HG02642 (cell line): ENCODE measurements at regions not wholly inside any gene's neighbourhood (a gene's known extent, or its start where the extent isn't known, plus 50 kb on each side); places are given as distances from the start of the nearest gene placed in this dataset.

Source experiments
- ATAC-seq: cut with Tn5 transposase; IDR thresholded peaks from one replicate; pipeline ENCODE4 v1.9.1; 2021; ENCODE audit warnings: mild to moderate bottlenecking; ENCODE audit not compliant: unreplicated experiment, poor library complexity

- ATAC-seq = no peak
These were observed 832.0 kb downstream of the TLR4 start for GRCh38 chr9:118536153-118536552.

GRCh38 chr9:118538959-118539358, 830.3 kb downstream of the BRINP1 start:
- ATAC-seq = no peak

DNA sequence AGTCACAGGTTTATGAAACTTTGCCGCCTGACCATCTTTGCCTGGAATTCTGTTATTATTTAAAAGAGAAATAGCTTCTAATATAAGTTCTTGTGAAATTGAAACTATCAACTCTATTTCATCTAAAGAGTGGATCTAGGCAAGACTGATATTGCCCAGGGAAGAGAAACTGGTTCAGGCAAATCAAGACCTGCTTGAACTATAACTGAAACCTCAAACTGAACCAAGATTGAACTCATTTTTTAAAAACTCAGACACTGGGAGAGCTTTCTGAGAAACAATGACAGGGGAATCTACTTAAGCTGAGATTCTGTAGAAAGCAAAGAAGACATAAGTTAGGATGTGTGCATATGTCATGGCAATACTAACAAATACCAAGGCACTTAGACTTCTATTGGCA, 815.8 kb downstream of the BRINP1 start:
- ATAC-seq = no peak

GRCh38 chr9:118554987-118555386, 814.2 kb downstream of the BRINP1 start:
- no peak for ATAC-seq

DNA sequence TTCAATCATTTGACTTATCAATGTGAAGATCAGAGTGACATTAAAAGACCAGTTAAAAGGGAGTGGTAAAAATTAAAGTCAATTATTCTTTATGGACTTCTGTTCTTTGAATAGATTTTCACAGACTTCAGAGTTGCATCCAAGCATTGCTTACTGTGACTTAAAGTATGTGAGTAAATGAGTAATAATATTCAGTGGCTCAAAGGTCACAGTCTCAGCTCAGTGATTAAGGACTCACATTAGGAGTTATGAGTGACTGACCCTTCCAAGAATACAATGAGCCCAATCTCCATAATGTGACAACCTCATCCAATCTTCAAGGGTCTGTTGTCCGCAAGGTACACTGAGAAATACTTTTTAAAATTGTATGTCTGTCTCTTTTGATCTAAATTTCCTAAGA, 811.2 kb downstream of the BRINP1 start:
- no peak for ATAC-seq

GRCh38 chr9:118558891-118559290, 810.3 kb downstream of the BRINP1 start:
- ATAC-seq = no peak

DNA sequence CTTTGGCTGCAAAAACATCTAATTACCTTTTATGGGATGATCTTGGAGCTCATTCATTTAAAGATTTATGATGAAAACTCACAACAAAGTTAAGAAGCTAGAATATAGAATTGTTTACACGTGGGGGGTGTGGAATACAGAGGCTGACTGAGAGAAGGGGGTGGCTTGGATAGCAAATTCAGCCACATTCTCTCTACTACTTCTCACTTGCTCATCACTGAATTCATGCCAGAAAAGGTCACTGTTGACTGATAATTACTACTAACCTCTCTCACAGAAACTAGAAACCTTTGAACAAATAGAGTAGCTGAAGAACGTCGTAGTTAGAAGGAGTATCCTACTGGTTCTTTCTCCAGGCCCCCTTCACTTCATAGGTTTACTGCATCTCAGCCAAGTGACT, 808.2 kb downstream of the BRINP1 start:
- no peak for ATAC-seq

DNA sequence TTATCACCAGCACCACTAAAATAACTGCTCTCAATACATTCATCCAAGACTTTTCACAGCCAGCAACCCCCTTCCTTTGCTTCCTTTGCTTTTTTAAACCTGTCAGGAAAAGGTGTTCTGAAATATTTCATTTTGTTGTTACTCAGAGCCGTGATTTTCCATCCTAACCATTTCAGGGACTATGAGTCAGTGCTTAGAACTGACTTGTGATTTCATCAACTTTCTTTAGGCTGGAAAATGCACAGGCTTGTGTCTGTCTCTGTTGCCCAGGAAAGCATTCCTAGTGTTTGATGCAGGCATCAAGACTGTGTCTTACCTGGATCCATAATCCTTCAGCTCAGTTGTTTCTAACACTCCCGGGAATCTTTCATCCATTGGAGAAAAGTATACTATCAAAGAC, 805.6 kb downstream of the BRINP1 start:
- no peak for ATAC-seq

GRCh38 chr9:118567861-118568260, 801.4 kb downstream of the BRINP1 start:
- ATAC-seq = no peak

DNA sequence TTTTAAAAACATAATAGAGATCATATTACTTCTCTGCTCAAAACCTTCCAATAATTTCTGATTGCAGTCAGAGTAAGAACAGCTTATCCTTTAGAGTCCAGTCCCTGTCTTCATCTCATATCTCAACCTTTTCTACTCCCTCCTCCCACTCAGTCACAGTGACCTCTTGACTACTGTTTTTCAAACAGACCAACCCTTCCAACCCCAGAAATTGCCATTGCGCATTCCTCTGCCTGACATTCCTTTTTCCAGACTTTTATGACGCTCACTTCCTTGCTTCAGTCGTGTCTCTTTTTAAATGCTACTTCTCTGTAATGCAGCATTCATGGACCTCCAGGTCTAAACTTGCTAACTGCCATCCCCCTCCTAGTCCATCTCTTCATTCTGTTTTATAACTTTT, 800.5 kb downstream of the BRINP1 start:
- ATAC-seq = no peak

- no peak for ATAC-seq
These were observed 800.1 kb downstream of the BRINP1 start for GRCh38 chr9:118569148-118569547.

GRCh38 chr9:118570066-118570465, 799.2 kb downstream of the BRINP1 start:
- no peak for ATAC-seq

- no peak for ATAC-seq
These were observed 793.7 kb downstream of the BRINP1 start for GRCh38 chr9:118575341-118576070.

DNA sequence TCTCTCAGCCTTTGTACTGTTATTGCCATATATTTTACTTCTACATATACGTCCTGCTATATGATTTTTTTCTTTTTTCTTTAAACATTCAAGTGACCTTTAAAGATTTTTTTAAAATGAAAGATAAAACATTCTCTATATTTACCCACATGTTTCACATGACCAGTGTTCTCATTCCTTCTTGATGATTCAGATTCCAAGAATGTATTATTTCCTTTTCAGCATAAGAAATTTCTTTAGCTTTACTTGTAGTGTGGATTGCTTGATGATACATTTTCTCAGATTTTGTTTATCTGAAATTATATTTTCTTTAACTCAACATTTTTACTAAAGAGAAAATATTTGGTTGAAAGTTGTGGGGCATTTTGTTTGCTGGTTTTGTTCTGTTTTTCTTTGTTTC, 792.1 kb downstream of the BRINP1 start:
- no peak for ATAC-seq

DNA sequence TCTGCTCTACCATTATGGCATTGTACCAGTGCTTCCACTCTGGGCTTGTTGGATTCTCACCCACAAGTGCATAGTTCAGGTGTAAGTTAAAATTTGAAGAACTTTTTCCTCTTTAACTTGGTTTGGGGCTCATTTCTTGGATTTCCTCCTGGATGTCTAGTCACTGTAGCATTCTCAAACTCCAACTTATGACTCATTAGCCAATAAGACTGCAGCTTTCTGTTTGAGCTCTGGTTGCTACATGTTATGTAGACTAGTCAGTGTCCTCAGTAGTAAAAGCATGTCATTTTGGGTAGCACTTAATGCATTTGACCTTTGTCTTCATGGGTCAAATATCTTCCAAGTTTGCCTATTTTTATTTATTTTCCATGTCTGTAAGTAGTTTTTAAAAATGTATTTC, 790.8 kb downstream of the BRINP1 start:
- no peak for ATAC-seq

DNA sequence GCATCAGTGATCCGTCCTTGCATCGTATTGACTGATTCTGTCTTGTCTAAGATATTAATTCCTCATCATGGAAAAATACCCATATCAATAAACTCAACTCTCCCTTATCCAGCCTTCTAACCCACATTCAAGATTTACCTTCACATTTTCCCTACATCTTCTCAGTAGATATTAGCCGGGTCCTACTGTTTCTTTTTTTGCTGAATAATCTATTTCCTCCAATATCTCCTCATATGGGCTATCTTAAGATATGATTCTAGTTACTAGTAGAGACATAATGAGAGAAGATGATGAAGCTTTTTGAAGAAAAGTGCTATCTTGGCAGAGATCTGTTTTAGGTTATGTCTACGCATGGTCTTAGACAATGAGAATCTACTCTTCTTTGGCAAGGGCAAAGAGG, 785.8 kb downstream of the BRINP1 start:
- ATAC-seq = no peak

DNA sequence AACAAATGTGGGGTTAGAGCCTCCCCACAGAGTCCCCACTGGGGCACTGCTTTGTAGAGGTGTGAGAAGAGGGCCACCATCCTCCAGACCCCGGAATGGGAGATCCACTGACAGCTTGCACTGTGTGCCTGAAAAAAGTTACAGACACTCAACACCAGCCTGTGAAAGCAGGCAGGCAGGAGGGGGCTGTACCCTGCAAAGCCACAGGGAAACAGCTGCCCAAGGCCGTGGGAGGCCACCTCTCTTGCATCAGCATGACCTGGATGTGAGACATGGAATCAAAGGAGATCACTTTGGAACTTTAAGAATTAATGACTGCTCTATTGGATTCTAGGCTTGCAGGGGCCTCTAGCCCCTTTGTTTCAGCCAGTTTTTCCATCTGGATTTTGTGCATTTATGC, 782.3 kb downstream of the BRINP1 start:
- ATAC-seq = no peak

DNA sequence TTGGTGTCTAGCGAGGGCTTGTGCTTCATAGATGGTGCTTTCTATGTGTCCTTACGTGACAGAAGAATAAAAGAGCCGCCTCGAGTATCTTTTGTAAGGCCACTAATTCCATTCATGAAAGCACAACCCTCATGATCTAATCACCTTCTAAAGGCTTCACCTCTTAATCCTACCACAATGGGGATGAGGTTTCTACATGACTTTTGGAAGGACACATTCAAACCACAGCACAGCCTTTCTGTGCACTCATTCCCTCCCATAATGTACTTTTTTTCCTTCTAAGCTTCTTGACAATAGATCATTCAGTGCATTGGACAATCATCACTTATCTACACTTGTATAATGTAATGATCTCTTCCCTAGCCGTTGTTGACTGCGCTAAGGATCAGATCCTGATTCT, 774.8 kb downstream of the BRINP1 start:
- no peak for ATAC-seq

DNA sequence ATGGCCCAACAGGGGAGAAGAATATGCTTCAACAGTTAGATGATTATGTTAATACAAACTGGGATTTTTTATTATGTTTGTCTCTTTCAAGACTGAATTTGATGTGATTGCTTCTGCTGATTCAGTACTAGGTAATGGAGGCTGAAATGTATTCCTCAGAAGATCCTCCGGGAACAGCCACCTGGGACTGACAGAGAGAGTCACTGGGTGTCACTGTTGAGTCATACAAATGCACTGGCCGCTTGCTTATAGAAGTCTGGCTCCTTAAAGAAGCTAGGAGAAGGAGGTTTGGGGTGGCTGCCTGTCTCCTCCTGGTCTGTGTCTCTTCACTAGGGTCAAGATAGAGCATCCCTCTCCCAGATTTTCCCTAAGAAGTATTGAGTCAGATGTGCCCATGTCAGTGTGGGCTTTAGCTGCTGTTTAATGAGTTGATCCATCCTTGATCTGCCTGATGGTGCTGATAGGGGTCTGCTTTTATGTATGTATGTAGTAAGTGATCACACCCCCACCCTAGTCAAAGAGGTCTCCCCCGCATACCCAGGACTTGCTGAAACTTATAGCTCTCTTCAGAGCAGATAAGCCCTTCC, 773.4 kb downstream of the BRINP1 start:
- ATAC-seq = no peak

- no peak for ATAC-seq
These were observed 772.7 kb downstream of the BRINP1 start for GRCh38 chr9:118596374-118597015.

DNA sequence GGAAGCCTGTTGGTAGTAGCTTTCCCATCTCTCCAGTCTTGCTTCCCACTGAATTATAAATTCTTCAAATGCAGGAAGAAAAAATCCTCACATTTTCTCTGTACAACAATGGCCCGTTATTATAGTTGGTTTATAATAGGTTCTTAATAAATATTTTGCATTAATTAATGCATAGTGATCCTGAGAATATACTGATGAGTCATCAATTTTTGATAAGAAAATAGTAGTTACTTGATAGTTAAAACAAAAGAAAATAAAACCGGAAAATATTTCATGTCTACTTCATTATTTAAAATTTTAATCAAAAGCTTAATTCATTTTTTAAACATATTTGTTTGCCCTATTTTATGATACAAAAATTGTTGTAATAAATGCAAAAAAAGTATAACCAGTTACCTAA, 762.6 kb downstream of the BRINP1 start:
- no peak for ATAC-seq
